ENCODE measurements at regions not wholly inside any gene's neighbourhood (a gene's known extent, or its start where the extent isn't known, plus 50 kb on each side); places are given as distances from the start of the nearest gene placed in this dataset.

DNA sequence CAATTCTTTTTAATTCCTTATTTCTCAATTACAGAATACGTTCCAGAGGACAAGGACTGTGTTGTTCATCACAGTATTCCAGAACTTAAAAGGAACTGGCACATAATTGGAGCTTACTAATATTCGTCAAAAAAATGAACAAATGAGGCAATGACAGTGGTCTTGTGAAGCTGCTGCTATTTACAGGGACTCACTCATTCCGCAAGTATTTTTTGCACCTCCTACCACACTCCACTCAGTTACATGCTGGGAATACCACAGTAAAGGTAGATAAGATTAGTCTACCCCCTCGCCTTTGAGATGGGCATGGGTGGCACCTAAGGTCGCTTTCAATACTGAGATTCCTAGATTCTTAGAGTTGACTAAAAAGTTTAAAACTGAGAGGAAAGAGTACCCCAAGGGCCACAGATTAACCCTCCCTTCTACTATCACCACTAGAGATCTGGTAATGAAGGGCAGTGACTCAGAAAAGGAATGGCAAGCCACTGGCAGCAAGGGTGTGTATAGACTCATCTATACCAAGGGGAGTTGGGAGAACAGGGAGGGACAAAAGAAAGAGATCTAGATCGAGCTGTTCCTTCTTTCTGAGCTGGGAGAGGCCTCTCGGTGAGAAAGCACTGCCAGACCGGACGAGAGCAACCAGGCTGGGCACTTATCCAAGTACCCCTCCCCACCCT lies 85.0 kb downstream of the RPL27A start:
- POLR2A ChIA-PET, result interaction anchor here (1.7 kb wide), 1 partner anchor 10 kb away, joined by 4 read pairs; no protein-coding TSS in a partner anchor

DNA sequence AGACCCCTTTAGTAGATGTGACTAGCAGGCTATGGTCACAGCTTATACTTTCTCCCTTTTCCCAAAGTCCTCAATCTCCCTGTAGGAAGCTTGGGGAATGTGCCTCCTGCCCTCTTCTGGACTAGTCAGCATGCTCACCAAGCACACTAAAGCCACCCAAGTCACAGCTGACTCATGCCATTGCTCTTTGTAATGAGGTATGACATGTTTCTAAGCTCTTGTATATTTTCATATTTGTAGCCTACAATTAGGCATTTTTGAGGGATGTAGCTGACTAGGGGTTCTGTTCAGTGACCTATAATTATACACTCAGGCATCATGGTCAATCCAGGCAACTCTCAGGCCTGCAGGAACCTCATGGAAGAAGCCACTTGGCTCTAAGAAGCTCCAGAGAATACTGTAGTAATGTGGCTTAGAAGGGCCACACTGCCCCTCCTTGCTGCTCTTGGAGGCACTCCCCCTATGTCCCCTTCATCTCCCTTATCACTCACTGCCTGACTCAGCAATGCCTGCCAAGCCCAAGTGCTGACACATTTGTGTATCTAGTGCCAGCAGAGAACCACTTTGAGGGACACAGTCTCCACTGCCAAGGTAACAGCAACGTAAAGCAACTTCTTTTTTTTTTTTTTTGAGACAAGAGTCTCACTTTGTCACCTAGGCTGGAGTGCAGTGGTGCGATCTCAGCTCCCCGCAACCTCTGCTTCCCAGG lies 86.2 kb downstream of the RPL27A start:
- intact Hi-C loops (cut with micrococcal nuclease; ENCODE audit: unreplicated experiment), result no loop called here
- BruUV-seq (replicated peaks), result no TSS peak
- H3K27ac ChIP-seq (ENCODE audit: low read depth, low read length, poor library complexity, severe bottlenecking), result no peak overlapping the region
- no peaks in the 10 kb centered on the region for H4K20me1 ChIP-seq (ENCODE audit: insufficient read depth, low read length)
- H3K9me3 ChIP-seq (ENCODE audit: low read length), result no peaks in the 10 kb centered on the region
- no peak for TF ChIP-seq EZH2phosphoT487 (IDR thresholded peaks at IDR 0.05; ENCODE audit: borderline replicate concordance, low read depth, low read length)
- ChIA-PET CTCF (ENCODE audit: unreplicated experiment) (no interaction called here), POLR2A (interaction anchor here (0.6 to 1.7 kb wide), 2 partner anchors 9 to 579 kb away, joined by 3 to 4 read pairs; no protein-coding TSS in a partner anchor)
- DNase-seq (ENCODE audit: low spot score), result no peak
- no peaks in the 10 kb centered on the region for H3K36me3 ChIP-seq (ENCODE audit: insufficient read depth, low read length)
- H2AFZ ChIP-seq (ENCODE audit: low read length), result no peak overlapping the region
- H3K4me3 ChIP-seq (ENCODE audit: low read depth, low read length, poor library complexity, severe bottlenecking), result no peak overlapping the region
- no peak overlapping the region for H3K4me2 ChIP-seq (ENCODE audit: low read length)
- no peaks in the 10 kb centered on the region for H3K79me2 ChIP-seq (ENCODE audit: insufficient read depth, low read depth, low read length)
- H3K4me1 ChIP-seq (ENCODE audit: insufficient read depth, low read length, poor library complexity, severe bottlenecking), result no peaks in the 10 kb centered on the region
- no peaks in the 10 kb centered on the region for H3K9me2 ChIP-seq (ENCODE audit: insufficient read depth, low read length)

More for the DNA sequence above, 85.0 kb downstream of the RPL27A start:
- intact Hi-C loops (cut with micrococcal nuclease; ENCODE audit: unreplicated experiment), result no loop called here
- H3K36me3 ChIP-seq (ENCODE audit: insufficient read depth, low read length), result no peaks in the 10 kb centered on the region
- H3K9me3 ChIP-seq (ENCODE audit: low read length), result no peaks in the 10 kb centered on the region
- no peaks in the 10 kb centered on the region for H3K79me2 ChIP-seq (ENCODE audit: insufficient read depth, low read depth, low read length)
- H3K27ac ChIP-seq (ENCODE audit: low read depth, low read length, poor library complexity, severe bottlenecking), result no peak overlapping the region
- no peaks in the 10 kb centered on the region for H3K4me1 ChIP-seq (ENCODE audit: insufficient read depth, low read length, poor library complexity, severe bottlenecking)
- H3K4me3 ChIP-seq (ENCODE audit: low read depth, low read length, poor library complexity, severe bottlenecking), result no peak overlapping the region
- no TSS peak for BruUV-seq (replicated peaks)
- H4K20me1 ChIP-seq (ENCODE audit: insufficient read depth, low read length), result no peaks in the 10 kb centered on the region
- DNase-seq (ENCODE audit: low spot score), result no peak
- no peak overlapping the region for H3K4me2 ChIP-seq (ENCODE audit: low read length)
- TF ChIP-seq, protein P1, sequence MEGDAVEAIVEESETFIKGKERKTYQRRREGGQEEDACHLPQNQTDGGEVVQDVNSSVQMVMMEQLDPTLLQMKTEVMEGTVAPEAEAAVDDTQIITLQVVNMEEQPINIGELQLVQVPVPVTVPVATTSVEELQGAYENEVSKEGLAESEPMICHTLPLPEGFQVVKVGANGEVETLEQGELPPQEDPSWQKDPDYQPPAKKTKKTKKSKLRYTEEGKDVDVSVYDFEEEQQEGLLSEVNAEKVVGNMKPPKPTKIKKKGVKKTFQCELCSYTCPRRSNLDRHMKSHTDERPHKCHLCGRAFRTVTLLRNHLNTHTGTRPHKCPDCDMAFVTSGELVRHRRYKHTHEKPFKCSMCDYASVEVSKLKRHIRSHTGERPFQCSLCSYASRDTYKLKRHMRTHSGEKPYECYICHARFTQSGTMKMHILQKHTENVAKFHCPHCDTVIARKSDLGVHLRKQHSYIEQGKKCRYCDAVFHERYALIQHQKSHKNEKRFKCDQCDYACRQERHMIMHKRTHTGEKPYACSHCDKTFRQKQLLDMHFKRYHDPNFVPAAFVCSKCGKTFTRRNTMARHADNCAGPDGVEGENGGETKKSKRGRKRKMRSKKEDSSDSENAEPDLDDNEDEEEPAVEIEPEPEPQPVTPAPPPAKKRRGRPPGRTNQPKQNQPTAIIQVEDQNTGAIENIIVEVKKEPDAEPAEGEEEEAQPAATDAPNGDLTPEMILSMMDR (conservative IDR thresholded peaks at IDR 0.05; ENCODE audit: low read length), result no peak
- no peak for TF ChIP-seq EZH2phosphoT487 (IDR thresholded peaks at IDR 0.05; ENCODE audit: borderline replicate concordance, low read depth, low read length)
- H2AFZ ChIP-seq (ENCODE audit: low read length), result no peak overlapping the region
- CTCF ChIA-PET (ENCODE audit: unreplicated experiment), result no interaction called here
- no peaks in the 10 kb centered on the region for H3K9me2 ChIP-seq (ENCODE audit: insufficient read depth, low read length)

DNA sequence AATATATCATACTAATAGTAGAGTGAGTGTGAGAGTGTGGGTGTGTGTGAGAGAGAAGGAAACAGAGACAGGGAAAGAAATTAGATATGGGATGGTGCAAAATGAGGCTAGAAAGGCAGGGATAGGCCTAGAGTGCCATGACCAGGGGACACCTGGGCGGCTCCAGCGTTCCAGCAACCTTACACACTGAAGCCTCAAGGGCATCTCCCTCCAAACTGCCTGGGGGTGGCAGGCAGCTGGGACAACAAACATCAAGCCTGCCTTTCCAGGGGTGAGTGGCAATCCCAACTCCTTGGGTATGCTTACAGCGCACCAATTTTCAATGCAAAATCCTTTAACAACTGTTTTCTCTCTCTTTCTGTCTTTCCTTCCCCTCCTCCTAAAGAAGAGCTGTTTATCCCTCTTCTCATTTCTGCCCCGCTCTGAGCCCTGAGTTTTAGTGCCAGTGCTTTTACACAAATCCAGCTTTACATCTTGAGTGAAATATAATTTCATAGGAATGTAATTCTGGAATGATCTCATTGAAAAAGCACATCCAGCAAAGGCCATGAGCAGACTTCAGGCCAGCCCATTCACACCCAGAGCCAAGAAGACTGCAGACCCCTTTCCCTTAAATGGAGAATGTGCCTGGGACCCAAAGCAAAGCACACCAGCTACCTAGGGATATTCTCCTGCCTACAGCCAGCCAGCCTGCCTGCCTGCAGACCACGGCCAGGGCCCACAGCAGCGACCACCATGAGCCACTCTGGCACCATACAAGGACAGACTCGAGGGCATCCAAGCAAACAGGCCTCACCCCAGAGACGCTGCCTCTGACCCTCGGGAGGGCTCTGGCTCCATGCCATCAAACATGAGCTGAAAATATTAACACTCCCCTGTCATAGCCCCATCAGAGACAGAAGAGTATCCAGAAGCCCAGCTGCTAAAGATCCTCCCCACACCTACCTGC lies 90.3 kb downstream of the RPL27A start:
- no peak overlapping the region for H2AFZ ChIP-seq (ENCODE audit: low read length)
- no peaks in the 10 kb centered on the region for H3K4me1 ChIP-seq (ENCODE audit: insufficient read depth, low read length, poor library complexity, severe bottlenecking)
- H3K4me3 ChIP-seq (ENCODE audit: low read depth, low read length, poor library complexity, severe bottlenecking), result no peak overlapping the region
- H3K9me3 ChIP-seq (ENCODE audit: low read length), result no peaks in the 10 kb centered on the region
- no peak overlapping the region for H3K27ac ChIP-seq (ENCODE audit: low read depth, low read length, poor library complexity, severe bottlenecking)
- CTCF ChIA-PET (ENCODE audit: unreplicated experiment), result no interaction called here
- no peak for TF ChIP-seq EZH2phosphoT487 (IDR thresholded peaks at IDR 0.05; ENCODE audit: borderline replicate concordance, low read depth, low read length)
- TF ChIP-seq, protein P1 (conservative IDR thresholded peaks at IDR 0.05; ENCODE audit: low read length), result no peak
- no peaks in the 10 kb centered on the region for H3K79me2 ChIP-seq (ENCODE audit: insufficient read depth, low read depth, low read length)
- POLR2A ChIA-PET, result interaction anchor here (1.0 kb wide), 1 partner anchor 20 kb away, joined by 3 read pairs; no protein-coding TSS in a partner anchor
- BruUV-seq (replicated peaks), result no TSS peak
- no peaks in the 10 kb centered on the region for H3K36me3 ChIP-seq (ENCODE audit: insufficient read depth, low read length)
- no peak for DNase-seq (ENCODE audit: low spot score)
- intact Hi-C loops (cut with micrococcal nuclease; ENCODE audit: unreplicated experiment), result no loop called here
- H3K4me2 ChIP-seq (ENCODE audit: low read length), result no peak overlapping the region
- H4K20me1 ChIP-seq (ENCODE audit: insufficient read depth, low read length), result no peaks in the 10 kb centered on the region
- no peaks in the 10 kb centered on the region for H3K9me2 ChIP-seq (ENCODE audit: insufficient read depth, low read length)

Data from OCI-LY7 (cell line).